ENCODE measurements at regions not wholly inside any gene's neighbourhood (a gene's known extent, or its start where the extent isn't known, plus 50 kb on each side); places are given as distances from the start of the nearest gene placed in this dataset.

GRCh38 chr4:164542431-164542830, 211.5 kb upstream of the SMIM31 start (continued):
- TF ChIP-seq ELF4 (CRISPR knock-in tag; IDR thresholded peaks at IDR 0.05; ENCODE audit: low read depth) (no peak), MAX (CRISPR knock-in tag; IDR thresholded peaks at IDR 0.05) (no peak), RORB (CRISPR knock-in tag; IDR thresholded peaks at IDR 0.05) (no peak), NFYB (CRISPR knock-in tag; conservative IDR thresholded peaks at IDR 0.05; ENCODE audit: low read depth) (no peak), ZNF232 (CRISPR knock-in tag; IDR thresholded peaks at IDR 0.05) (no peak)
- TF ChIP-seq, protein P1, sequence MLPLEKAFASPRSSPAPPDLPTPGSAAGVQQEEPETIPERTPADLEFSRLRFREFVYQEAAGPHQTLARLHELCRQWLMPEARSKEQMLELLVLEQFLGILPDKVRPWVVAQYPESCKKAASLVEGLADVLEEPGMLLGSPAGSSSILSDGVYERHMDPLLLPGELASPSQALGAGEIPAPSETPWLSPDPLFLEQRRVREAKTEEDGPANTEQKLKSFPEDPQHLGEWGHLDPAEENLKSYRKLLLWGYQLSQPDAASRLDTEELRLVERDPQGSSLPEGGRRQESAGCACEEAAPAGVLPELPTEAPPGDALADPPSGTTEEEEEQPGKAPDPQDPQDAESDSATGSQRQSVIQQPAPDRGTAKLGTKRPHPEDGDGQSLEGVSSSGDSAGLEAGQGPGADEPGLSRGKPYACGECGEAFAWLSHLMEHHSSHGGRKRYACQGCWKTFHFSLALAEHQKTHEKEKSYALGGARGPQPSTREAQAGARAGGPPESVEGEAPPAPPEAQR (CRISPR knock-in tag; IDR thresholded peaks at IDR 0.05) = no peak

- H3K4me3 Mint-ChIP-seq = no peak overlapping the region
- H3K4me1 Mint-ChIP-seq = peaks cover 10% of the 10 kb centered on the region
- peak; percentile 74 for ATAC-seq
- peaks cover 4% of the 10 kb centered on the region; the same call in 1 of the 2 replicates for H3K9me3 Mint-ChIP-seq
- DNase-seq (ENCODE audit: low spot score) = no peak
- H3K27me3 Mint-ChIP-seq (ENCODE audit: low read depth) = no peaks in the 10 kb centered on the region
- no peak overlapping the region; the same call in 1 of the 2 replicates for H3K27ac Mint-ChIP-seq
- ChIA-PET POLR2A (no interaction called here), CTCF (no interaction called here)
- TF ChIP-seq IRF1 (CRISPR knock-in tag; IDR thresholded peaks at IDR 0.05) = no peak
- no peak for TF ChIP-seq PREB (CRISPR knock-in tag; IDR thresholded peaks at IDR 0.05; ENCODE audit: borderline replicate concordance)
- no peak for TF ChIP-seq ATF3 (CRISPR knock-in tag; conservative IDR thresholded peaks at IDR 0.05)
- no peak for TF ChIP-seq USF2 (CRISPR knock-in tag; IDR thresholded peaks at IDR 0.05)
- TF ChIP-seq SMAD3 (CRISPR knock-in tag; IDR thresholded peaks at IDR 0.05; ENCODE audit: borderline replicate concordance) = no peak
- TF ChIP-seq, protein P2, sequence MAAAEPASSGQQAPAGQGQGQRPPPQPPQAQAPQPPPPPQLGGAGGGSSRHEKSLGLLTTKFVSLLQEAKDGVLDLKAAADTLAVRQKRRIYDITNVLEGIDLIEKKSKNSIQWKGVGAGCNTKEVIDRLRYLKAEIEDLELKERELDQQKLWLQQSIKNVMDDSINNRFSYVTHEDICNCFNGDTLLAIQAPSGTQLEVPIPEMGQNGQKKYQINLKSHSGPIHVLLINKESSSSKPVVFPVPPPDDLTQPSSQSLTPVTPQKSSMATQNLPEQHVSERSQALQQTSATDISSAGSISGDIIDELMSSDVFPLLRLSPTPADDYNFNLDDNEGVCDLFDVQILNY (CRISPR knock-in tag; IDR thresholded peaks at IDR 0.05) = no peak
- no peak for TF ChIP-seq NFE2L1 (CRISPR knock-in tag; IDR thresholded peaks at IDR 0.05)
- TF ChIP-seq ETV6 (CRISPR knock-in tag; IDR thresholded peaks at IDR 0.05) = no peak
- TF ChIP-seq NFATC4 (CRISPR knock-in tag; IDR thresholded peaks at IDR 0.05) = no peak
- no peak for TF ChIP-seq JAZF1 (CRISPR knock-in tag; IDR thresholded peaks at IDR 0.05)
- no peak for TF ChIP-seq ZNF423 (CRISPR knock-in tag; IDR thresholded peaks at IDR 0.05)
- no peak for TF ChIP-seq ATF1 (CRISPR knock-in tag; IDR thresholded peaks at IDR 0.05)
- TF ChIP-seq ZNF512 (CRISPR knock-in tag; IDR thresholded peaks at IDR 0.05; ENCODE audit: borderline replicate concordance) = no peak
- no peaks in the 10 kb centered on the region; the same call in 1 of the 2 replicates for H3K36me3 Mint-ChIP-seq
Measured at GRCh38 chr4:164550989-164551712, 202.8 kb upstream of the SMIM31 start.

Data from WTC11 (cell line).